Activated CD4-positive, alpha-beta T cell treated with anti-CD3 and anti-CD28 coated beads for 1 hour (primary cell): ENCODE measurements at regions not wholly inside any gene's neighbourhood (a gene's known extent, or its start where the extent isn't known, plus 50 kb on each side); places are given as distances from the start of the nearest gene placed in this dataset.
"Not testable (repeated sequence)": the region's sequence is repeated elsewhere in the genome, so short reads cannot be mapped to it uniquely, and the experiment has no call there.

Experiments used
- DNase-seq: peaks from one replicate; pipeline ENCODE4 v3.0.0-alpha.2; 2020

DNA sequence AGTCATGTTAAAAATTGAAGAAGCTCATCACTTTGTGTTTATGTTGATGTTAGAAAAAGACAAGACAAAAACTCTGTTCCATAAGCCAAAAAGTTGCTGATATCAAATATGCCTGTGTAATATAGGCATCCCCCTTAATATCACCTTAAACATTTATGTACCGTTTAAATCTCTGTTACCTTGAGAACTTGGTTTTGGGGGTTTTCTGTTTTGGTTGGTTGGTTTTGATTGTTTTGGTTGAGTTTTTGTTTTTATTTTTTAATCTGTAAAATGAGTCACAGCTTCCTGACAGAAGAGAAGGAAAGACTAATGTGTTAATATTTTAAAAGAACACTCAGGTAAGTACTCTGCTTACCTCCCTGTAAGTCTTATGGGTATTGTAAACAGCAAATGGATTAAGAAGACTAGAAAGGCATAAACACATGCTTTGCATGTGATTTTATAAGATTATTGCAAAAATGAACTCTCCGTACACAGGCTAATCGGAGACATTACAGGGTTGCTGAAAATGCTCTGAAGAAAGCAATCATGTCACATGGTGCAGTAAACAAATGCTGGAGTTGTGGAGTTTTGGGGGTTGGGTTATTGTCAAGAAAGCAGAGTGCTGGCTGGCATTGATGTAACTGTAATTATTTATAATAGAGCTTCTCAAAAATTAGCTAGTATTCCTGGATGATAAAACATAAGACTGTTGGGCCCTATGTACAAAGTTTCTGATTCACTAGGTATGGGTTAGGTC, 69.5 kb upstream of the MBNL1 start:
- DNase-seq: no peak

DNA sequence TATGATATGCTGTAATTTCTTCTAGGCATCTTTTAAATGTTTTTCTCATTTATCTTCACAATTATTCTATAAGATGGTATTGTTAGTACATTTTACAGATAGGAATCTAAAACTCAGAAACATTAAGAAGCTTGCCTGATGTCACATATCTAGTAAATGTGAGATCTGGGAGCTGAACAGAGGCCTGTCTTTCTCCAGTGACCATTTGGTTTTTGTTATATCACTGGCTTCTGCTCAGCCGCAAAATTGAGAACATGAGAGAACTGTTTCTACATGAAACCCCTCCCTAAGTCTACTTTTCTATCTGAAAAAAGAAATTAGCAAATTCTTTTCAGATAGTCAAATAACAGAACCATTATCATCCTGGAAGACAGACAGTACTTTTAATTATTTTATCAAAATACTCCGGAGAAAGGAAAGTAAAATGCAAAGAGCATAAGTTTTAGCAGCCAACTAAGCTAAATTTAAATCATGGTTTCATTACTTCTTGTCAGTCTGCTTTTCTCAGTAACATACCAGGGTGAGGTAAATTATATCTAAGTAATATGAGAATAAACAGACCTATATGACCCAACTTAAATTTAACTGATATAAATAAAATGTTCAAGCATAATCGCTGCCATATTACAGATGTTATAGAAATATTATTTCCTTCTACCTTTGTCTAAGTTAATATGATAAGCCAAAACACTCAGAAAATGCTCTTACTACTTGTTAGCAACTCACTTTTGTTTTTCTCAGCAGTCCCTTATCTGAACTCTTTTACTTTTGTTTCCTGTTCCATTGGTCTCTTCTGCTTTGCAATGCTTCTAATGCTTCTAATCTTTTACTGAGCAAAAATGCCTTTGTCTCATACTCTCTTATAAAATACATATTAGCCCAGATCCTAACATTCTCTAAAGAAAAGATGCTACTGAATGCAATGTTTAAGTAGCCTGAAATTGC, 68.0 kb upstream of the MBNL1 start:
- DNase-seq: no peak

GRCh38 chr3:152202976-152203626, 65.6 kb upstream of the MBNL1 start:
- DNase-seq: no peak

DNA sequence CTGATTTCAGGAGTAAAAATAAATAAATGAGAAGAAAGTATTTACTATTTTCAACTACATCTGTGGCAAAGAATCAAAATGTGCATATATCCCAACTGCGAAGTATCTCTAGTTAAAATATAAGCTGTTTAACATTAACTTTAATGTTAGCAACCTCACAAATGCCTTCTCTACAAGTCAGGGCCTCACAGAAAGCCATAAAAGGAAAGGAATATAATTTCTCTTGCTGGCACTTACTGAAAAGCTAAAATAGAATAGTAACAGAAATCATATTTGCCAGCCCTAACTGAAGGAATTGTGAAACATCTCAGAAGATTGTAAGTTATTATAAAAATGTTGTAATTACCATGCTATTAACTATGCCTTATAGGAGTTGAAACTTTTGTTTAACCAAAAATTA, 65.1 kb upstream of the MBNL1 start:
- DNase-seq: no peak

DNA sequence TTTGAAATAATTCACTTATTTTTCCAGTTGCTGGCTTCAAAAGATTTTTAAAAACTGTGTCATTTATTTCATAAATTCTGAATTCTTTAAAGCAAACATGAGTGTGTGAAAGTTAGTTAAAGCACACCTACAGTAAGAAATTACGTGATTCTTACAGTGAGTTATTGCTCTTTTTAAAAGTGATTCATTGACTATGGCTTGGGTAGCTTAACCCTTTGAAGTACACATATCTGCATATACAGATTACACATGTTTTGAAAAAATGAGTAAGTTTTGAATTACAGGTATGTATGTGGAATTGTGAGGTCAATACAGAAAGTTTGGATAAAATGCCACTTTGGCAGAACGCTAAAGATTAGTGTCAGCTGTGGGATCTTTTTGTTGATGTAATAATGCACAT, 64.5 kb upstream of the MBNL1 start:
- DNase-seq: no peak

GRCh38 chr3:152205097-152205593, 63.6 kb upstream of the MBNL1 start:
- no peak for DNase-seq

- DNase-seq: no peak
Observed at GRCh38 chr3:152206243-152206760, 62.4 kb upstream of the MBNL1 start.

- DNase-seq: no peak
Observed at GRCh38 chr3:152208439-152208838, 60.3 kb upstream of the MBNL1 start.

DNA sequence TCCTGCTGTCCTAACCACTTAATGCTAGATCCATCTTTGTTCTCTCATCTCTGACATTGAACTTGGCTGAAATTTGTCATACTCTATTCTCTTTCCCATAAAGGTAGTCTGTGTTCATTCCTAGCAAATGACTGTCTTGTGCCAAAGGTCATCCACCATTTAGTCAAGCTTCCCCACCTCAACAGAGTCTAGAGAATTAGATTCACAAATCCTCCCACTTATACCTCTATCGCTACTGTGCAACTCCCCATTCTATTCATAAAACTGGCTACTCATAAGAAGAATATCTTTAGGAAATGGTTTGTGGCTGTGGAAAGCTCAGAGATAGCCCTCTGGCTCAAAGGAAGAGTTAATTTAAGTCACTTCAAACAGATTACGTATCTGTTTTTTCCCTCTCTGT, 59.7 kb upstream of the MBNL1 start:
- DNase-seq: no peak

GRCh38 chr3:152209776-152210175, 59.0 kb upstream of the MBNL1 start:
- DNase-seq: no peak

- no peak for DNase-seq
Observed at GRCh38 chr3:152210697-152211096, 58.0 kb upstream of the MBNL1 start.

- DNase-seq: no peak
Observed at GRCh38 chr3:152211655-152212054, 57.1 kb upstream of the MBNL1 start.

- no peak for DNase-seq
Observed at GRCh38 chr3:152213203-152213602, 55.5 kb upstream of the MBNL1 start.

DNA sequence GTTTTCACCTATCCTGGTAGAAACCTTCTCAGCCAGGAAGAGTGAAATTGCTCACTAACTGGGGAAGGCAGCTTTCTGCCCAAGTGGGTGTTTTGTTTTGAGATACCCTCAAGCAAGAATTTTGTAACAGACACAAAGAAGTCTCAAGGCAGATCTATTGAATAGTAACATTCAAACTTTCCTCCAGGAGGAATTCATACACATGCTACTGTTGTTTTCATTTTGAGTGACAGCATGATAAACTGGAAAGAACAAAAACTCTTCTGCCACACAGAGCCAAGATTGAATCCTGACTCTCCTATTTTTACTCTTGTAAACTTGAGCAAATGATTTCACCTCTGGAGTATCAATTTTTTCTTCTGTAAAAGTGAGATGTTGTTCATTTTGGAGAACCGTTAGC, 54.8 kb upstream of the MBNL1 start:
- no peak for DNase-seq

DNA sequence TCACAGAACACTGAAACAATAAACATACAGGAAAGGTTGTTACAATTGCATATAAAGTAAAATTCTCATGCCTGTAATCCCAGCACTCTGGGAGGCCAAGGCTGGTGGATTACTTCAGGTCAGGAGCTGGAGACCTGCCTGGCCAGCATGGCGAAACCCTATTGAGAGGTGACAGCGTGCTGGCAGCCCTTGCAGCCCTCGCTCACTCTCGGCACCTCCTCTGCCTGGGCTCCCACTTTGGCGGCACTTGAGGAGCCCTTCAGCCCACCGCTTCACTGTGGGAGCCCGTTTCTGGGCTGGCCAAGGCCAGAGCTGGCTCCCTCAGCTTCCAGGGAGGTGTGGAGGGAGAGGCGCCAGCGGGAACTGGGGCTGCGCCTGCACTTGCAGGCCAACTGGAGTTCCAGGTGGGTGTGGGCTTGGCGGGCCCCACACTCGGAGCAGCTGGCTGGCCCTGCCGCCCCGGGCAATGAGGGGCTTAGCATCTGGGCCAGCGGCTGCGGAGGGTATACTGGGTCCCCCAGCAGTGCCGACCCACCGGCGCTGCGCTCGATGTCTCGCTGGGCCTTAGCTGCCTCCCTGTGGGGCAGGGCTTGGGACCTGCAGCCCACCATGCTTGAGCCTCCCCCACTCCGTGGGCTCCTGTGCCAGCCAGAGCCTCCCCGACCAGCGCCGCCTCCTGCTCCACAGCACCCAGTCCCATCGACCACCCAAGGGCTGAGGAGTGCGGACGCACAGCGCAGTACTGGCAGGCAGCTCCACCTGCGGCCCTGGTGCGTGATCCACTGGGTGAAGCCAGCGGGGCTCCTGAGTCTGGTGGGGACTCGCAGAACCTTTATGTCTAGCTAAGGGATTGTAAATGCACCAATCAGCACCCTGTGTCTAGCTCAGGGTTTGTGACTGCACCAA, 51.5 kb upstream of the MBNL1 start:
- not testable (repeated sequence) for DNase-seq

DNA sequence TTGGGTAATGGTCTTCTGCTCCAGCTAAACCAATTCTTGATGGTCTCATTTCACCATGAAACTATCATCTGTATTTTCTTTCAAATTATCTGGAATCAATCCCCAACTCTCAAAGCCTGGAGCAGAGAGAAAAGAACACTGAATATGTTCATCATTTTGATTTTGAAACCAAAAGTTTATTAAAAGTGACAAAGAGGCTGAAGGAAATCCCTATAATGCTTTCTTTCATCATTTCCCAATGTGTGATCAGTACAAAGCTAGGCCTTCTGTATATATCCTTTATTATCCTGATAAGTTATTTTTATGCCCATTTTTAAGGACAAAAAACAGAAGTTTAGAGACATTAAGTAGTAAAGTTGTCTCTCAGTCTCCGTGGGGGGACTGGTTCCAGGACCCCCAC, 50.1 kb upstream of the MBNL1 start:
- DNase-seq: no peak
